ENCODE measurements at regions not wholly inside any gene's neighbourhood (a gene's known extent, or its start where the extent isn't known, plus 50 kb on each side); places are given as distances from the start of the nearest gene placed in this dataset.

DNA sequence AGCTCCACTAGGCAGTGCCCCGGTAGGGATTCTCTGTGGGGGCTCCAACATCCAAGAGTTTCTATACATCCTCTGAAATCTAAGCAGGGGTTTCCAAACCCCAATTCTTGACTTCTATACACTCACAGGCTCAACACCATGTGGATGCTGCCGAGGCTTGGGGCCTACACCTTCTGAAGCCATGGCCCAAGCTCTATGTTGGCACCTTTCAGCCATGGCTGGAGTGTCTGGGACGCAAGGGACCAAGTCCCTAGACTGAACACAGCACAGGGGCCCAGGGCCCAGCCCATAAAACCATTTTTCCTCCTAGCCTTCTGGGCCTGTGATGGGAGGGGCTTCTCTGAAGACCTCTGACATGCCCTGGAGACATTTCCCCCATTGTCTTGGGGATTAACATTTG, 511.8 kb downstream of the TRAM1L1 start:
- TF ChIP-seq ZFX (IDR thresholded peaks at IDR 0.05), result no peak
- TF ChIP-seq, protein P1, sequence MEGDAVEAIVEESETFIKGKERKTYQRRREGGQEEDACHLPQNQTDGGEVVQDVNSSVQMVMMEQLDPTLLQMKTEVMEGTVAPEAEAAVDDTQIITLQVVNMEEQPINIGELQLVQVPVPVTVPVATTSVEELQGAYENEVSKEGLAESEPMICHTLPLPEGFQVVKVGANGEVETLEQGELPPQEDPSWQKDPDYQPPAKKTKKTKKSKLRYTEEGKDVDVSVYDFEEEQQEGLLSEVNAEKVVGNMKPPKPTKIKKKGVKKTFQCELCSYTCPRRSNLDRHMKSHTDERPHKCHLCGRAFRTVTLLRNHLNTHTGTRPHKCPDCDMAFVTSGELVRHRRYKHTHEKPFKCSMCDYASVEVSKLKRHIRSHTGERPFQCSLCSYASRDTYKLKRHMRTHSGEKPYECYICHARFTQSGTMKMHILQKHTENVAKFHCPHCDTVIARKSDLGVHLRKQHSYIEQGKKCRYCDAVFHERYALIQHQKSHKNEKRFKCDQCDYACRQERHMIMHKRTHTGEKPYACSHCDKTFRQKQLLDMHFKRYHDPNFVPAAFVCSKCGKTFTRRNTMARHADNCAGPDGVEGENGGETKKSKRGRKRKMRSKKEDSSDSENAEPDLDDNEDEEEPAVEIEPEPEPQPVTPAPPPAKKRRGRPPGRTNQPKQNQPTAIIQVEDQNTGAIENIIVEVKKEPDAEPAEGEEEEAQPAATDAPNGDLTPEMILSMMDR (conservative IDR thresholded peaks at IDR 0.05), result no peak

Data from C4-2B (cell line).